ENCODE measurements at regions not wholly inside any gene's neighbourhood (a gene's known extent, or its start where the extent isn't known, plus 50 kb on each side); places are given as distances from the start of the nearest gene placed in this dataset.

GRCh38 chr4:153075836-153076518 lies 128.3 kb upstream of the TRIM2 start:
- DNase-seq (ENCODE audit: low read depth in 4 of 4, low spot score in 3 of 4) = no peak

GRCh38 chr4:153076861-153077260 lies 127.4 kb upstream of the TRIM2 start:
- no peak for DNase-seq (ENCODE audit: low read depth in 4 of 4, low spot score in 3 of 4)

- no peak for DNase-seq (ENCODE audit: low read depth in 4 of 4, low spot score in 3 of 4)
Measured at GRCh38 chr4:153079857-153080391, 124.3 kb upstream of the TRIM2 start.

- DNase-seq (ENCODE audit: low read depth in 4 of 4, low spot score in 3 of 4) = no peak
Measured at GRCh38 chr4:153081006-153081580, 123.2 kb upstream of the TRIM2 start.

- no peak for DNase-seq (ENCODE audit: low read depth in 4 of 4, low spot score in 3 of 4)
Measured at GRCh38 chr4:153081693-153082092, 122.5 kb upstream of the TRIM2 start.

- DNase-seq (ENCODE audit: low read depth in 4 of 4, low spot score in 3 of 4) = no peak
Measured at GRCh38 chr4:153082322-153083301, 121.6 kb upstream of the TRIM2 start.

GRCh38 chr4:153083447-153083947 lies 120.7 kb upstream of the TRIM2 start:
- DNase-seq (ENCODE audit: low read depth in 4 of 4, low spot score in 3 of 4) = peak; percentile 58 to 68 (median 61)

GRCh38 chr4:153084224-153084979 lies 119.8 kb upstream of the TRIM2 start:
- DNase-seq (ENCODE audit: low read depth in 4 of 4, low spot score in 3 of 4) = no peak

GRCh38 chr4:153084980-153085630 lies 119.1 kb upstream of the TRIM2 start:
- DNase-seq (ENCODE audit: low read depth in 4 of 4, low spot score in 3 of 4) = peak in 2 of 4 donors; percentile 50 to 57

- DNase-seq (ENCODE audit: low read depth in 4 of 4, low spot score in 3 of 4) = no peak
Measured at GRCh38 chr4:153087671-153088194, 116.5 kb upstream of the TRIM2 start.

- no peak for DNase-seq (ENCODE audit: low read depth in 4 of 4, low spot score in 3 of 4)
Measured at GRCh38 chr4:153089742-153090141, 114.5 kb upstream of the TRIM2 start.

GRCh38 chr4:153090181-153090580 lies 114.1 kb upstream of the TRIM2 start:
- no peak for DNase-seq (ENCODE audit: low read depth in 4 of 4, low spot score in 3 of 4)

GRCh38 chr4:153090670-153091385 lies 113.4 kb upstream of the TRIM2 start:
- no peak for DNase-seq (ENCODE audit: low read depth in 4 of 4, low spot score in 3 of 4)

- no peak for DNase-seq (ENCODE audit: low read depth in 4 of 4, low spot score in 3 of 4)
Measured at GRCh38 chr4:153093396-153093795, 110.8 kb upstream of the TRIM2 start.

- no peak for DNase-seq (ENCODE audit: low read depth in 4 of 4, low spot score in 3 of 4)
Measured at GRCh38 chr4:153093802-153094201, 110.4 kb upstream of the TRIM2 start.

GRCh38 chr4:153094435-153094834 lies 109.8 kb upstream of the TRIM2 start:
- no peak for DNase-seq (ENCODE audit: low read depth in 4 of 4, low spot score in 3 of 4)

- DNase-seq (ENCODE audit: low read depth in 4 of 4, low spot score in 3 of 4) = no peak
Measured at GRCh38 chr4:153095448-153096204, 108.6 kb upstream of the TRIM2 start.

GRCh38 chr4:153096344-153096743 lies 107.9 kb upstream of the TRIM2 start:
- DNase-seq (ENCODE audit: low read depth in 4 of 4, low spot score in 3 of 4) = no peak
